ENCODE measurements at regions not wholly inside any gene's neighbourhood (a gene's known extent, or its start where the extent isn't known, plus 50 kb on each side); places are given as distances from the start of the nearest gene placed in this dataset.

- no peak overlapping the region for H3K4me3 ChIP-seq (ENCODE audit: low read depth, low read length)
- H3K27ac ChIP-seq (ENCODE audit: low read depth, low read length) = no peak overlapping the region
Measured at GRCh38 chr2:147649998-147650397, 194.8 kb upstream of the ACVR2A start.

GRCh38 chr2:147649286-147649685 is 195.5 kb upstream of the ACVR2A start:
- Histone ChIP-seq H3K36me3 (ENCODE audit: insufficient read depth, low read length) (no peaks in the 10 kb centered on the region), H2AFZ (ENCODE audit: low read length, unreplicated experiment) (no peak overlapping the region), H3K4me3 (ENCODE audit: low read depth, low read length) (no peak overlapping the region), H3K27me3 (ENCODE audit: insufficient read depth, low read length) (no peaks in the 10 kb centered on the region), H3K4me1 (ENCODE audit: control insufficient read depth, insufficient read depth, low read length, unreplicated experiment) (no peaks in the 10 kb centered on the region), H3K27ac (ENCODE audit: low read depth, low read length) (no peak overlapping the region), H3K79me2 (ENCODE audit: control insufficient read depth, insufficient read depth, low read length, unreplicated experiment) (no peaks in the 10 kb centered on the region)

More at GRCh38 chr2:147649998-147650397, 194.8 kb upstream of the ACVR2A start:
- no peak overlapping the region for H2AFZ ChIP-seq (ENCODE audit: low read length, unreplicated experiment)
- H3K36me3 ChIP-seq (ENCODE audit: insufficient read depth, low read length) = no peaks in the 10 kb centered on the region
- H3K4me1 ChIP-seq (ENCODE audit: control insufficient read depth, insufficient read depth, low read length, unreplicated experiment) = no peaks in the 10 kb centered on the region
- no peaks in the 10 kb centered on the region for H3K79me2 ChIP-seq (ENCODE audit: control insufficient read depth, insufficient read depth, low read length, unreplicated experiment)
- no peaks in the 10 kb centered on the region for H3K27me3 ChIP-seq (ENCODE audit: insufficient read depth, low read length)

- no peak overlapping the region for H3K4me3 ChIP-seq (ENCODE audit: low read depth, low read length)
- no peaks in the 10 kb centered on the region for H3K27me3 ChIP-seq (ENCODE audit: insufficient read depth, low read length)
- no peaks in the 10 kb centered on the region for H3K36me3 ChIP-seq (ENCODE audit: insufficient read depth, low read length)
- H3K27ac ChIP-seq (ENCODE audit: low read depth, low read length) = no peak overlapping the region
- H3K79me2 ChIP-seq (ENCODE audit: control insufficient read depth, insufficient read depth, low read length, unreplicated experiment) = no peaks in the 10 kb centered on the region
- H2AFZ ChIP-seq (ENCODE audit: low read length, unreplicated experiment) = no peak overlapping the region
- H3K4me1 ChIP-seq (ENCODE audit: control insufficient read depth, insufficient read depth, low read length, unreplicated experiment) = no peaks in the 10 kb centered on the region
Measured at GRCh38 chr2:147648471-147648870, 196.4 kb upstream of the ACVR2A start.

GRCh38 chr2:147647816-147648215 is 197.0 kb upstream of the ACVR2A start:
- Histone ChIP-seq H3K4me1 (ENCODE audit: control insufficient read depth, insufficient read depth, low read length, unreplicated experiment) (no peaks in the 10 kb centered on the region), H3K27ac (ENCODE audit: low read depth, low read length) (no peak overlapping the region), H3K27me3 (ENCODE audit: insufficient read depth, low read length) (no peaks in the 10 kb centered on the region), H3K36me3 (ENCODE audit: insufficient read depth, low read length) (no peaks in the 10 kb centered on the region), H3K79me2 (ENCODE audit: control insufficient read depth, insufficient read depth, low read length, unreplicated experiment) (no peaks in the 10 kb centered on the region), H2AFZ (ENCODE audit: low read length, unreplicated experiment) (no peak overlapping the region), H3K4me3 (ENCODE audit: low read depth, low read length) (no peak overlapping the region)

GRCh38 chr2:147646818-147647468 is 197.9 kb upstream of the ACVR2A start:
- H2AFZ ChIP-seq (ENCODE audit: low read length, unreplicated experiment) = no peak overlapping the region
- H3K27ac ChIP-seq (ENCODE audit: low read depth, low read length) = no peak overlapping the region
- H3K4me1 ChIP-seq (ENCODE audit: control insufficient read depth, insufficient read depth, low read length, unreplicated experiment) = no peaks in the 10 kb centered on the region
- no peaks in the 10 kb centered on the region for H3K79me2 ChIP-seq (ENCODE audit: control insufficient read depth, insufficient read depth, low read length, unreplicated experiment)
- no peaks in the 10 kb centered on the region for H3K27me3 ChIP-seq (ENCODE audit: insufficient read depth, low read length)
- no peak overlapping the region for H3K4me3 ChIP-seq (ENCODE audit: low read depth, low read length)
- no peaks in the 10 kb centered on the region for H3K36me3 ChIP-seq (ENCODE audit: insufficient read depth, low read length)

- no peaks in the 10 kb centered on the region for H3K79me2 ChIP-seq (ENCODE audit: control insufficient read depth, insufficient read depth, low read length, unreplicated experiment)
- no peaks in the 10 kb centered on the region for H3K36me3 ChIP-seq (ENCODE audit: insufficient read depth, low read length)
- H3K4me3 ChIP-seq (ENCODE audit: low read depth, low read length) = no peak overlapping the region
- H3K27me3 ChIP-seq (ENCODE audit: insufficient read depth, low read length) = no peaks in the 10 kb centered on the region
- no peak overlapping the region for H3K27ac ChIP-seq (ENCODE audit: low read depth, low read length)
- H3K4me1 ChIP-seq (ENCODE audit: control insufficient read depth, insufficient read depth, low read length, unreplicated experiment) = no peaks in the 10 kb centered on the region
- no peak overlapping the region for H2AFZ ChIP-seq (ENCODE audit: low read length, unreplicated experiment)
Measured at GRCh38 chr2:147644491-147644890, 200.3 kb upstream of the ACVR2A start.

GRCh38 chr2:147642765-147643164 is 202.1 kb upstream of the ACVR2A start:
- Histone ChIP-seq H3K4me3 (ENCODE audit: low read depth, low read length) (no peak overlapping the region), H3K27ac (ENCODE audit: low read depth, low read length) (no peak overlapping the region), H3K79me2 (ENCODE audit: control insufficient read depth, insufficient read depth, low read length, unreplicated experiment) (no peaks in the 10 kb centered on the region), H3K36me3 (ENCODE audit: insufficient read depth, low read length) (no peaks in the 10 kb centered on the region), H2AFZ (ENCODE audit: low read length, unreplicated experiment) (no peak overlapping the region), H3K4me1 (ENCODE audit: control insufficient read depth, insufficient read depth, low read length, unreplicated experiment) (no peaks in the 10 kb centered on the region), H3K27me3 (ENCODE audit: insufficient read depth, low read length) (no peaks in the 10 kb centered on the region)

GRCh38 chr2:147641651-147642050 is 203.2 kb upstream of the ACVR2A start:
- Histone ChIP-seq H3K4me1 (ENCODE audit: control insufficient read depth, insufficient read depth, low read length, unreplicated experiment) (no peaks in the 10 kb centered on the region), H3K4me3 (ENCODE audit: low read depth, low read length) (no peak overlapping the region)

GRCh38 chr2:147639891-147640290 is 204.9 kb upstream of the ACVR2A start:
- peaks cover 9% of the 10 kb centered on the region for H3K4me1 ChIP-seq (ENCODE audit: control insufficient read depth, insufficient read depth, low read length, unreplicated experiment)
- H3K4me3 ChIP-seq (ENCODE audit: low read depth, low read length) = no peak overlapping the region
- no peak overlapping the region for H2AFZ ChIP-seq (ENCODE audit: low read length, unreplicated experiment)
- no peaks in the 10 kb centered on the region for H3K36me3 ChIP-seq (ENCODE audit: insufficient read depth, low read length)
- H3K27ac ChIP-seq (ENCODE audit: low read depth, low read length) = no peak overlapping the region
- no peaks in the 10 kb centered on the region for H3K79me2 ChIP-seq (ENCODE audit: control insufficient read depth, insufficient read depth, low read length, unreplicated experiment)
- no peaks in the 10 kb centered on the region for H3K27me3 ChIP-seq (ENCODE audit: insufficient read depth, low read length)

More at GRCh38 chr2:147641651-147642050, 203.2 kb upstream of the ACVR2A start:
- no peaks in the 10 kb centered on the region for H3K79me2 ChIP-seq (ENCODE audit: control insufficient read depth, insufficient read depth, low read length, unreplicated experiment)
- no peaks in the 10 kb centered on the region for H3K27me3 ChIP-seq (ENCODE audit: insufficient read depth, low read length)
- H3K36me3 ChIP-seq (ENCODE audit: insufficient read depth, low read length) = no peaks in the 10 kb centered on the region
- H2AFZ ChIP-seq (ENCODE audit: low read length, unreplicated experiment) = no peak overlapping the region
- H3K27ac ChIP-seq (ENCODE audit: low read depth, low read length) = no peak overlapping the region

- no peak overlapping the region for H2AFZ ChIP-seq (ENCODE audit: low read length, unreplicated experiment)
- no peak overlapping the region for H3K27ac ChIP-seq (ENCODE audit: low read depth, low read length)
- H3K27me3 ChIP-seq (ENCODE audit: insufficient read depth, low read length) = no peaks in the 10 kb centered on the region
- H3K79me2 ChIP-seq (ENCODE audit: control insufficient read depth, insufficient read depth, low read length, unreplicated experiment) = no peaks in the 10 kb centered on the region
- no peaks in the 10 kb centered on the region for H3K36me3 ChIP-seq (ENCODE audit: insufficient read depth, low read length)
- peaks cover 9% of the 10 kb centered on the region for H3K4me1 ChIP-seq (ENCODE audit: control insufficient read depth, insufficient read depth, low read length, unreplicated experiment)
- no peak overlapping the region for H3K4me3 ChIP-seq (ENCODE audit: low read depth, low read length)
Measured at GRCh38 chr2:147639386-147639785, 205.4 kb upstream of the ACVR2A start.

- no peaks in the 10 kb centered on the region for H3K27me3 ChIP-seq (ENCODE audit: insufficient read depth, low read length)
- no peak overlapping the region for H3K27ac ChIP-seq (ENCODE audit: low read depth, low read length)
- no peaks in the 10 kb centered on the region for H3K79me2 ChIP-seq (ENCODE audit: control insufficient read depth, insufficient read depth, low read length, unreplicated experiment)
- no peak overlapping the region for H3K4me3 ChIP-seq (ENCODE audit: low read depth, low read length)
- no peak overlapping the region for H2AFZ ChIP-seq (ENCODE audit: low read length, unreplicated experiment)
- H3K36me3 ChIP-seq (ENCODE audit: insufficient read depth, low read length) = no peaks in the 10 kb centered on the region
- H3K4me1 ChIP-seq (ENCODE audit: control insufficient read depth, insufficient read depth, low read length, unreplicated experiment) = peaks cover 9% of the 10 kb centered on the region
Measured at GRCh38 chr2:147636886-147637285, 207.9 kb upstream of the ACVR2A start.
